ENCODE measurements at regions not wholly inside any gene's neighbourhood (a gene's known extent, or its start where the extent isn't known, plus 50 kb on each side); places are given as distances from the start of the nearest gene placed in this dataset.

DNA sequence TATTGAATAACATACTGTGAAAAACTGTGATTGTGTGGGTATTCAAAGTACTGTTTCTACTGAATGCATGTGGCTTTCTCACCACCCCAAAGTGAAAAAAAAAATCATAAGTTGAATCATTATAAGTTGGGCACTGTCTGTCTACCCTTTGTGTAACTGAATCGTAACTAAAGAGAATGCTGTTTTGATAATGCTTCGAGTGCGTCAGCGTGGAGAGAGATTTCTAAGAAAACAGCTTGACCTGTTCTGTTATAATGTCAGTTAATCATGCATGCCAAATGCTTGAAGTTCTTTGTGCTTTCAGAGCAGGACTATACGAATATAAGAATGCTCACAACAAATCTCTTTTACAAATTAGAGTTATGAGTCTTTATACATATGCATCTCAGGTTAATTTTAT lies 148.8 kb upstream of the SGCD start:
- DNase-seq (ENCODE audit: low spot score in 2 of 2) = no peak
- H3K27ac ChIP-seq = no peak overlapping the region
- intact Hi-C loops (cut with DNase I; ENCODE audit: low total_unique reads) = no loop called here
- no peaks in the 10 kb centered on the region for H3K36me3 ChIP-seq
- H3K4me1 ChIP-seq = no peaks in the 10 kb centered on the region
- no peak overlapping the region for H3K4me3 ChIP-seq
- H3K9me3 ChIP-seq = peaks cover 0 to 14% of the 10 kb centered on the region in 2 donors
- H3K27me3 ChIP-seq = no peaks in the 10 kb centered on the region
- no peak for TF ChIP-seq POLR2AphosphoS5 (IDR thresholded peaks at IDR 0.05)
- TF ChIP-seq, protein P1, sequence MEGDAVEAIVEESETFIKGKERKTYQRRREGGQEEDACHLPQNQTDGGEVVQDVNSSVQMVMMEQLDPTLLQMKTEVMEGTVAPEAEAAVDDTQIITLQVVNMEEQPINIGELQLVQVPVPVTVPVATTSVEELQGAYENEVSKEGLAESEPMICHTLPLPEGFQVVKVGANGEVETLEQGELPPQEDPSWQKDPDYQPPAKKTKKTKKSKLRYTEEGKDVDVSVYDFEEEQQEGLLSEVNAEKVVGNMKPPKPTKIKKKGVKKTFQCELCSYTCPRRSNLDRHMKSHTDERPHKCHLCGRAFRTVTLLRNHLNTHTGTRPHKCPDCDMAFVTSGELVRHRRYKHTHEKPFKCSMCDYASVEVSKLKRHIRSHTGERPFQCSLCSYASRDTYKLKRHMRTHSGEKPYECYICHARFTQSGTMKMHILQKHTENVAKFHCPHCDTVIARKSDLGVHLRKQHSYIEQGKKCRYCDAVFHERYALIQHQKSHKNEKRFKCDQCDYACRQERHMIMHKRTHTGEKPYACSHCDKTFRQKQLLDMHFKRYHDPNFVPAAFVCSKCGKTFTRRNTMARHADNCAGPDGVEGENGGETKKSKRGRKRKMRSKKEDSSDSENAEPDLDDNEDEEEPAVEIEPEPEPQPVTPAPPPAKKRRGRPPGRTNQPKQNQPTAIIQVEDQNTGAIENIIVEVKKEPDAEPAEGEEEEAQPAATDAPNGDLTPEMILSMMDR (IDR thresholded peaks at IDR 0.05) = no peak
- TF ChIP-seq POLR2A (IDR thresholded peaks at IDR 0.05) = no peak

DNA sequence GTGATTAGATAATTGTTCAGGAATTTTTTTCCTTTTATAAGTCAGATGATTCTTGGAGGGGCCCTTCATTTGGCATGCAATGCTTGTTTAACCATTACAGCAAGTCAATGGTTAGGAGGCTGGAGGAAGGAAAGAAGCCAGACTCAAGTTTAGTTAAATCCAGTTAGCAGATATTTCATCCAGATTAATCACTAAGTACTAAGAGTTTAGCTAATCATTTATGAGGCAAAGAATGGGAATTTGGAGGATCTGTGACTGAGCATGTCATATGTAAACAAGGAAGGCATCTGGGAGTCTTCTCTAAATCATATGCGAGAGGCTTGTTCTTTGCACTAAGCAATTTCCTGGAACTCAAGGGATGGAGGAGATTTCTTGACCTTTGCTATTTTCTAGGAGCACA lies 145.3 kb upstream of the SGCD start:
- DNase-seq (ENCODE audit: low spot score in 2 of 2) = no peak
- Histone ChIP-seq H3K9me3 (peaks cover 0 to 14% of the 10 kb centered on the region in 2 donors), H3K27ac (no peak overlapping the region), H3K27me3 (no peaks in the 10 kb centered on the region), H3K36me3 (no peaks in the 10 kb centered on the region), H3K4me1 (no peaks in the 10 kb centered on the region), H3K4me3 (no peak overlapping the region)
- TF ChIP-seq, protein P1 (IDR thresholded peaks at IDR 0.05) = no peak
- TF ChIP-seq POLR2A (IDR thresholded peaks at IDR 0.05) = no peak
- TF ChIP-seq POLR2AphosphoS5 (IDR thresholded peaks at IDR 0.05) = no peak
- intact Hi-C loops (cut with DNase I; ENCODE audit: low total_unique reads) = no loop called here

DNA sequence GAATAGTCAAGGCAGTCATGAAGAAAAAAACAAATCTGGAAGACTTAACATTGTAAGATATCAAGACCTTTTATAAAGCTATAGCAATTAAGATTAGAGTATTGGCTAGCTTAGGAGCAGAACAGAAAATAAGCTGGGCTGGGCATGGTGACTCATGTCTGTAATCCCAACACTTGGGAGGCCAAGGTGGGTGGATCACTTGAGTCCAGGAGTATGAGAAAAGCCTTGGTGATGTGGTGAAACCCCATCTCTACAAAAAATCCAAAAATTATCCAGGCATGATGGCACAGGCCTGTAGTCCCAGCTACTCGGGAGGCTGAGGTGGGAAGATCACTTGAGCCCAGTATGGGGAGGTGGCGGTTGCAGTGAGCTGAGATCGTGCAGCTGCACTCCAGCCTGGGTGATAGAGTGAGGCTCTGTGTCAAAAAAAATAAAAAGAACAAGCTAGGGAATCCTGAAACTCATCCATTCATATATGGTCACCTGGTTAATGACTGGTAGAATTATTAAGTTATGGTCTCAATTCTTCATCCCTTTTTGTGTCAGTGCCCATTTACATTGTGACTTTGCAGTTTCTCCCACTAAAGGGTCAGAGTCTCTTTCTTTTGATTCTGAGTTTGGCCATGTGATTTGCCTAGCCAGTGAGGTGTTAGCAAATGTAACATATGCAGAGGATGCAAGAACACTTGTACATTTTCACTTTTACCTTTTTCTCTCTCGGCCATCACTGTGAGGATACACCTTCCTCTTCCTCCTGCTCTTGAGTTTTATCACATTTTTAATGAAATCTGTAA lies 144.6 kb upstream of the SGCD start:
- intact Hi-C loops (cut with DNase I; ENCODE audit: low total_unique reads) = no loop called here
- H3K9me3 ChIP-seq = peaks cover 0 to 14% of the 10 kb centered on the region in 2 donors
- H3K36me3 ChIP-seq = no peaks in the 10 kb centered on the region
- H3K4me1 ChIP-seq = no peaks in the 10 kb centered on the region
- DNase-seq (ENCODE audit: low spot score in 2 of 2) = no peak
- no peaks in the 10 kb centered on the region for H3K27me3 ChIP-seq
- no peak overlapping the region for H3K4me3 ChIP-seq
- no peak for TF ChIP-seq POLR2A (IDR thresholded peaks at IDR 0.05)
- TF ChIP-seq POLR2AphosphoS5 (IDR thresholded peaks at IDR 0.05) = no peak
- TF ChIP-seq, protein P1 (IDR thresholded peaks at IDR 0.05) = no peak
- no peak overlapping the region for H3K27ac ChIP-seq

DNA sequence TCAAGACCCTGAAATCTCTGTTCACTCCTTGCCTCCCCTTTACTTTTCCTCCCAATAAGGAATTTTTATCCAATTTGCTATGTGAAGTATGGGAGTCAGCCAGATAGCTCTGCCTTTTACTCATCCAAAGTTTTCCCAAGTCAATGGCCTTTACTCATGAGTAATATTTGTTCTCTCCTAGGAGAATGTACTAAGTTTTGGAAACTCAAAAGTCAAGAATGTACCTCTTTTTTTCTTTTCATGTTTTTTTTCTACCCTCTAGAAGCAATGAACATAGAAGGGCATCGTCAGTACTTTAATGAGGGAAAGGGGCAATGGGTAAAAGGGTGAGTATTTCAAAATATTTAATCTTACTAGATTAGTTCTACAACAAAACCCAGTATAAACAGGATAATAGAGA lies 140.2 kb upstream of the SGCD start:
- Histone ChIP-seq H3K4me1 (no peaks in the 10 kb centered on the region), H3K36me3 (no peaks in the 10 kb centered on the region), H3K27me3 (no peaks in the 10 kb centered on the region), H3K4me3 (no peak overlapping the region), H3K27ac (no peak overlapping the region), H3K9me3 (peaks cover 0 to 3% of the 10 kb centered on the region in 2 donors)
- TF ChIP-seq, protein P1 (IDR thresholded peaks at IDR 0.05) = no peak
- intact Hi-C loops (cut with DNase I; ENCODE audit: low total_unique reads) = no loop called here
- no peak for DNase-seq (ENCODE audit: low spot score in 2 of 2)

DNA sequence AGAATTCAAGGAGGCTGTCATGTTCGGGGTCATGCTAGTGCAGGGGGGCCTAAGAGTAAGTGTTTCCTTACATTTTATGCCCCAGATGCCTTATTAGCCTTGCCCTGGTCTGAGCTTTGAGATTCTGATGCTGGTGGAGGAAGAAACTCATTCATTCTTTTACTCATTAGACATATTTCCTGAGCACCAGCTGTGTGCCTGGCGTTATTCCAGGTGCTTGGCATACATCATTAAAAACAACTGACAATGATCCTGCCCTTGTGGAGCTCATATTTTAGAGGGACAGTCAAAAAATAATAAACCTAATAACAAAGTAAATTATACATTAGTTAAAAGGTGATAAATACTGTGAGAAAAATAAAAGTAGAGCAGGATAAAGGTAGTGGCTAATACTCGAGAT lies 138.9 kb upstream of the SGCD start:
- Histone ChIP-seq H3K27ac (no peak overlapping the region), H3K36me3 (no peaks in the 10 kb centered on the region), H3K4me1 (no peaks in the 10 kb centered on the region), H3K4me3 (no peak overlapping the region), H3K9me3 (no peaks in the 10 kb centered on the region), H3K27me3 (no peaks in the 10 kb centered on the region)
- no peak for DNase-seq (ENCODE audit: low spot score in 2 of 2)
- intact Hi-C loops (cut with DNase I; ENCODE audit: low total_unique reads) = no loop called here
- no peak for TF ChIP-seq POLR2AphosphoS5 (IDR thresholded peaks at IDR 0.05)
- no peak for TF ChIP-seq POLR2A (IDR thresholded peaks at IDR 0.05)
- TF ChIP-seq, protein P1 (IDR thresholded peaks at IDR 0.05) = no peak
